DND-41 (cell line): ENCODE measurements at regions not wholly inside any gene's neighbourhood (a gene's known extent, or its start where the extent isn't known, plus 50 kb on each side); places are given as distances from the start of the nearest gene placed in this dataset.

ENCODE experiments used
- CTCF ChIP-seq: IDR thresholded peaks from 2 replicates; pipeline ENCODE4 v1.5.1; 2012; ENCODE audit warnings: borderline replicate concordance, low read length, moderate library complexity, mild to moderate bottlenecking; ENCODE audit not compliant: poor library complexity, severe bottlenecking; ENCODE audit errors: extremely low read depth
- EZH2 ChIP-seq: IDR thresholded peaks from 3 replicates; pipeline ENCODE4 v1.6.1; 2012; ENCODE audit warnings: borderline replicate concordance, low read depth, mild to moderate bottlenecking, moderate library complexity, low read length, inconsistent platforms; ENCODE audit not compliant: severe bottlenecking

DNA sequence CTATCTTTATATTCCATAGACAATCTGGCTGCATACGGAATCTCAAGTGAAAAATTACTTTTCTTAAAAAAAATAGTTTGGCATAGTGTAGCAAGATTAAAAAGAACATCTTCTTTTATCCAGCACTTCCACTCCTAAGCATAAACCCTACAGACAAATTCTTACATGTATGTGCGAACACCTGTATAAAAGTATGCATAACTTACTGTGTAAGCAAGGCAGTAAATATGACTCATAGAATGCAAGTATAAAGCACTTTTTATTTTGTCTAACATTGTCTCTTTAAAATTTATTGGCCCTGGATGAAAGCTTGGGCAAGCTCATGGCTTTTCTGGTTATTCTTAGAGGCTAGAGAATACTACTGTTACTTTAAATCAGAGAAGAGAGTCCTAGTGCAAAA, 86.4 kb downstream of the MSX2 start:
- TF ChIP-seq CTCF, result no peak
- TF ChIP-seq EZH2, result no peak
